ENCODE measurements at regions not wholly inside any gene's neighbourhood (a gene's known extent, or its start where the extent isn't known, plus 50 kb on each side); places are given as distances from the start of the nearest gene placed in this dataset.

- TF ChIP-seq, protein P1, sequence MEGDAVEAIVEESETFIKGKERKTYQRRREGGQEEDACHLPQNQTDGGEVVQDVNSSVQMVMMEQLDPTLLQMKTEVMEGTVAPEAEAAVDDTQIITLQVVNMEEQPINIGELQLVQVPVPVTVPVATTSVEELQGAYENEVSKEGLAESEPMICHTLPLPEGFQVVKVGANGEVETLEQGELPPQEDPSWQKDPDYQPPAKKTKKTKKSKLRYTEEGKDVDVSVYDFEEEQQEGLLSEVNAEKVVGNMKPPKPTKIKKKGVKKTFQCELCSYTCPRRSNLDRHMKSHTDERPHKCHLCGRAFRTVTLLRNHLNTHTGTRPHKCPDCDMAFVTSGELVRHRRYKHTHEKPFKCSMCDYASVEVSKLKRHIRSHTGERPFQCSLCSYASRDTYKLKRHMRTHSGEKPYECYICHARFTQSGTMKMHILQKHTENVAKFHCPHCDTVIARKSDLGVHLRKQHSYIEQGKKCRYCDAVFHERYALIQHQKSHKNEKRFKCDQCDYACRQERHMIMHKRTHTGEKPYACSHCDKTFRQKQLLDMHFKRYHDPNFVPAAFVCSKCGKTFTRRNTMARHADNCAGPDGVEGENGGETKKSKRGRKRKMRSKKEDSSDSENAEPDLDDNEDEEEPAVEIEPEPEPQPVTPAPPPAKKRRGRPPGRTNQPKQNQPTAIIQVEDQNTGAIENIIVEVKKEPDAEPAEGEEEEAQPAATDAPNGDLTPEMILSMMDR (IDR thresholded peaks at IDR 0.05; ENCODE audit: insufficient read depth, low read length, missing control alignments) = no peak
- ChIA-PET POLR2A (no interaction called here), CTCF (no interaction called here)
- DNase-seq (ENCODE audit: low read depth, low spot score) = no peak
- H3K4me3 ChIP-seq (ENCODE audit: low read depth, low read length) = no peak overlapping the region
Observed at GRCh38 chr12:125674554-125675338, 609.5 kb downstream of the AACS start.

GRCh38 chr12:125676366-125676765 lies 611.1 kb downstream of the AACS start:
- no peak for DNase-seq (ENCODE audit: low read depth, low spot score)
- ChIA-PET POLR2A (no interaction called here), CTCF (no interaction called here)
- TF ChIP-seq, protein P1 (IDR thresholded peaks at IDR 0.05; ENCODE audit: insufficient read depth, low read length, missing control alignments) = no peak
- H3K4me3 ChIP-seq (ENCODE audit: low read depth, low read length) = no peak overlapping the region

GRCh38 chr12:125677829-125678228 lies 612.6 kb downstream of the AACS start:
- DNase-seq (ENCODE audit: low read depth, low spot score) = no peak
- H3K4me3 ChIP-seq (ENCODE audit: low read depth, low read length) = no peak overlapping the region
- TF ChIP-seq, protein P1 (IDR thresholded peaks at IDR 0.05; ENCODE audit: insufficient read depth, low read length, missing control alignments) = no peak
- POLR2A ChIA-PET = no interaction called here
- CTCF ChIA-PET = no interaction called here

DNA sequence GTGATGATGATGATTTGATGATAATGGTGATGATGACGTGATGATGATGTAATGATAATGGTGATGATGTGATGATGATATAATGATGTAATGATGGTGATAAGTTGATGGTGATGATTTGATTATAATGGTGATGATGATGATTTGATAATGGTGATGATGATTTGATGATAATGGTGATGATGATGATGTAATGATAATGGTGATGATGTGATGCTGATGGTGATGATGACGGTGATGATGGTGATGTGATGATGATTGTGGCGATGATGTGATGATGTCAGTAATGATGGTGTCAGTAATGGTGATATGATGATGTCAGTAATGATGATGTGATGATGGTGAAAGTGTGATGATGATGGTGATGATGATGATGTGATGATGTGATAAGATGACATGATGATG lies 613.4 kb downstream of the AACS start:
- TF ChIP-seq, protein P1 (IDR thresholded peaks at IDR 0.05; ENCODE audit: insufficient read depth, low read length, missing control alignments) = no peak
- POLR2A ChIA-PET = no interaction called here
- CTCF ChIA-PET = no interaction called here
- DNase-seq (ENCODE audit: low read depth, low spot score) = no peak
- no peak overlapping the region for H3K4me3 ChIP-seq (ENCODE audit: low read depth, low read length)

- no peak for DNase-seq (ENCODE audit: low read depth, low spot score)
- TF ChIP-seq, protein P1 (IDR thresholded peaks at IDR 0.05; ENCODE audit: insufficient read depth, low read length, missing control alignments) = no peak
- no peak overlapping the region for H3K4me3 ChIP-seq (ENCODE audit: low read depth, low read length)
- ChIA-PET POLR2A (no interaction called here), CTCF (no interaction called here)
Observed at GRCh38 chr12:125683748-125684381, 618.6 kb downstream of the AACS start.

DNA sequence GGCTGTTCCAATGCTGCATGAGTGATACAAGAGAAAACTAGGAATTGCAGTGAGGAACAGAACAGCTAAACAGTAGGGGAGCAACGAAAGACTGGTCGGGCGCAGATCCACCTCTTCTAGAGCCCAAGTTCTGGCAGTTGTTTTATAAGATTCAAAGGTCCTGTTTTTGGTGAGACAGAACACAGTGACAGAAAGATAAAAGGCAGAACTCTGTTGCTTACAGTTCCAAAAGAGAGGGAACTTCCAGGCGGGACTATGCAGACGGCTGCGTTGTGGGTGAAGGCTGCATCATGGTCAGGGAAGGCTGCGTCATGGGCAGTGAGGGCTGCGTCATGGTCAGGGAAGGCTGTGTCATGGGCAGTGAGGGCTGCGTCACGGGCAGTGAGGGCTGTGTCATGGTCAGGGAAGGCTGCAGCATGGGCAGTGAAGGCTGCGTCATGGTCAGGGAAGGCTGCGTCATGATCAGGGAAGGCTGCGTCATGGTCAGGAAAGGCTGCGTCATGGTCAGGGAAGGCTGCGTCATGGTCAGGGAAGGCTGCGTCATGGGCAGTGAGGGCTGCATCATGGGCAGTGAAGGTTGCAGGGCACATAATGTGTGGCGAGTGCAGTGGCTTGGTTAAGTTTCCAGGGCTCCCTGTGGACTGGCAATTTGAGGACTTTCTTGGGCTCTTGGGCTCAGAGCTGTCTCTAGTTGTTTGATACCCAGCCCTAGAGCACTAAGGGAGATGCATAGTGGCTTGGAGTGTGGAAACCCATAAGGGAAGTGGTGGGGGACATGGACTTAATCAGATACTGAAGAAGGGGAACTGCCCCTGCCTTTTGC lies 619.9 kb downstream of the AACS start:
- H3K4me3 ChIP-seq (ENCODE audit: low read depth, low read length) = no peak overlapping the region
- DNase-seq (ENCODE audit: low read depth, low spot score) = no peak
- ChIA-PET CTCF (no interaction called here), POLR2A (no interaction called here)
- TF ChIP-seq, protein P1 (IDR thresholded peaks at IDR 0.05; ENCODE audit: insufficient read depth, low read length, missing control alignments) = no peak
